GM23338 (cell line): ENCODE measurements at regions not wholly inside any gene's neighbourhood (a gene's known extent, or its start where the extent isn't known, plus 50 kb on each side); places are given as distances from the start of the nearest gene placed in this dataset.

Experiments
- ATAC-seq: fragments of 200-7000 bp; cut with Tn5 transposase; 3 replicates; pipeline ENCODE4 v1.9.1; 2020
- DNase-seq: peaks from one replicate; pipeline ENCODE4 v3.0.0-alpha.2; 2015; ENCODE audit warnings: low spot score
- H2AFZ ChIP-seq: fragments of 200-600 bp; sonication (generic); 2 replicates; pipeline ENCODE4 v1.8.0; 2016; ENCODE audit warnings: antibody characterized with exemption, mild to moderate bottlenecking, moderate library complexity
- H3F3A ChIP-seq: fragments of 200-600 bp; sonication (generic); replicated peaks from 2 replicates; pipeline ENCODE4 v1.8.0; 2017; ENCODE audit warnings: antibody characterized with exemption, mixed run types, low read depth
- H3K27ac ChIP-seq: fragments of 200-600 bp; sonication (generic); 2 replicates; pipeline ENCODE4 v1.6.1; 2016; ENCODE audit warnings: low read depth
- H3K27me3 ChIP-seq: fragments of 200-600 bp; sonication (generic); 2 replicates; pipeline ENCODE4 v1.8.0; 2016; ENCODE audit warnings: mild to moderate bottlenecking, mixed run types, moderate library complexity; ENCODE audit not compliant: insufficient read depth
- H3K36me3 ChIP-seq: fragments of 200-600 bp; sonication (generic); 2 replicates; pipeline ENCODE4 v1.8.0; 2016; ENCODE audit warnings: mild to moderate bottlenecking; ENCODE audit not compliant: insufficient read depth
- H3K4me1 ChIP-seq: fragments of 200-600 bp; sonication (generic); 2 replicates; pipeline ENCODE4 v1.8.0; 2016; ENCODE audit warnings: mild to moderate bottlenecking, moderate library complexity; ENCODE audit not compliant: insufficient read depth
- H3K4me2 ChIP-seq: fragments of 200-600 bp; sonication (generic); 2 replicates; pipeline ENCODE4 v1.7.1; 2017; ENCODE audit warnings: mixed run types
- H3K4me3 ChIP-seq: fragments of 200-600 bp; sonication (generic); 2 replicates; pipeline ENCODE4 v1.6.1; 2016; ENCODE audit warnings: mixed run types
- H3K79me2 ChIP-seq: fragments of 200-600 bp; sonication (generic); replicated peaks from 2 replicates; pipeline ENCODE4 v1.8.0; 2017; ENCODE audit warnings: mild to moderate bottlenecking; ENCODE audit not compliant: insufficient read depth
- H3K9me2 ChIP-seq: fragments of 200-600 bp; sonication (generic); 2 replicates; pipeline ENCODE4 v1.8.0; 2017; ENCODE audit not compliant: insufficient read depth
- H4K20me1 ChIP-seq: fragments of 200-600 bp; sonication (generic); replicated peaks from 2 replicates; pipeline ENCODE4 v1.8.0; 2017; ENCODE audit warnings: mild to moderate bottlenecking; ENCODE audit not compliant: insufficient read depth
- H3K27ac Mint-ChIP-seq: 2 replicates; pipeline ENCODE4 v1.8.0; 2020; ENCODE audit warnings: inconsistent platforms, mild to moderate bottlenecking, moderate library complexity, mixed read lengths
- H3K27me3 Mint-ChIP-seq: 3 replicates; pipeline ENCODE4 v1.8.0; 2022; ENCODE audit warnings: low read depth, mild to moderate bottlenecking, moderate library complexity, mixed read lengths, inconsistent platforms; ENCODE audit not compliant: insufficient read depth, poor library complexity
- H3K36me3 Mint-ChIP-seq: 3 replicates; pipeline ENCODE4 v1.8.0; 2021; ENCODE audit warnings: low read depth, mild to moderate bottlenecking, inconsistent platforms, moderate library complexity, mixed read lengths
- H3K4me1 Mint-ChIP-seq: 3 replicates; pipeline ENCODE4 v1.8.0; 2020; ENCODE audit warnings: mild to moderate bottlenecking, inconsistent platforms, mixed read lengths
- H3K4me3 Mint-ChIP-seq: 3 replicates; pipeline ENCODE4 v1.8.0; 2021; ENCODE audit warnings: moderate library complexity, mild to moderate bottlenecking, inconsistent platforms, mixed read lengths
- H3K9me3 Mint-ChIP-seq: 3 replicates; pipeline ENCODE4 v1.8.0; 2020; ENCODE audit warnings: moderate library complexity, mild to moderate bottlenecking, inconsistent platforms, mixed read lengths
- CREB1 ChIP-seq: fragments of 250-450 bp; sonication (Bioruptor Pico); IDR thresholded peaks from 2 replicates; pipeline ENCODE4 v1.5.0; 2020; ENCODE audit warnings: low read depth, mild to moderate bottlenecking, moderate library complexity
- EZH2phosphoT487 ChIP-seq: fragments of 200-600 bp; sonication (generic); IDR thresholded peaks from one replicate; pipeline ENCODE4 v1.8.1; 2018; ENCODE audit warnings: antibody characterized with exemption; ENCODE audit not compliant: unreplicated experiment
- NANOG ChIP-seq: IDR thresholded peaks from 2 replicates; pipeline ENCODE4 v1.6.1; 2016; ENCODE audit warnings: antibody characterized with exemption, borderline replicate concordance
- POLR2AphosphoS5 ChIP-seq: IDR thresholded peaks from 2 replicates; pipeline ENCODE4 v1.6.1; 2016; ENCODE audit warnings: antibody characterized with exemption, low read depth
- REST ChIP-seq: IDR thresholded peaks from one replicate; pipeline ENCODE4 v1.6.1; 2018; ENCODE audit warnings: antibody characterized with exemption; ENCODE audit not compliant: unreplicated experiment
- STAT1 ChIP-seq: IDR thresholded peaks from one replicate; pipeline ENCODE4 v1.6.1; 2016; ENCODE audit warnings: antibody characterized with exemption; ENCODE audit not compliant: unreplicated experiment
- ZNF331 ChIP-seq: fragments of 250-450 bp; sonication (Bioruptor Pico); IDR thresholded peaks from 2 replicates; pipeline ENCODE4 v1.5.0; 2020; ENCODE audit warnings: low read depth, mild to moderate bottlenecking, moderate library complexity

- H3K4me2 ChIP-seq, result no peak overlapping the region
- no peaks in the 10 kb centered on the region for H3K36me3 Mint-ChIP-seq
- no peaks in the 10 kb centered on the region for H3K36me3 ChIP-seq
- DNase-seq, result no peak
- H3K4me3 ChIP-seq, result no peak overlapping the region
- H3K4me1 Mint-ChIP-seq, result no peaks in the 10 kb centered on the region
- no peaks in the 10 kb centered on the region for H3K27me3 Mint-ChIP-seq
- TF ChIP-seq EZH2phosphoT487, result no peak
- TF ChIP-seq REST, result no peak
- TF ChIP-seq CREB1 (CRISPR knock-in tag), result no peak
- no peak for TF ChIP-seq POLR2AphosphoS5
- TF ChIP-seq NANOG, result no peak
- H3K4me1 ChIP-seq, result no peaks in the 10 kb centered on the region
- no peaks in the 10 kb centered on the region for H3F3A ChIP-seq
- no peak overlapping the region for H3K4me3 Mint-ChIP-seq
- no peaks in the 10 kb centered on the region for H3K27me3 ChIP-seq
- no peaks in the 10 kb centered on the region for H4K20me1 ChIP-seq
- no peaks in the 10 kb centered on the region for H3K79me2 ChIP-seq
- no peaks in the 10 kb centered on the region for H3K9me2 ChIP-seq
- no peak overlapping the region for H3K27ac ChIP-seq
- no peak for ATAC-seq
- H3K27ac Mint-ChIP-seq, result no peak overlapping the region
- H2AFZ ChIP-seq, result no peak overlapping the region
- no peaks in the 10 kb centered on the region for H3K9me3 Mint-ChIP-seq
These were observed 263.2 kb upstream of the NFIA start for GRCh38 chr1:60818969-60819701.

GRCh38 chr1:60813071-60813470 is 269.3 kb upstream of the NFIA start:
- H4K20me1 ChIP-seq, result no peaks in the 10 kb centered on the region
- H3K36me3 Mint-ChIP-seq, result peaks cover 3% of the 10 kb centered on the region; the same call in 2 of the 3 replicates
- no peak for TF ChIP-seq ZNF331 (CRISPR knock-in tag)
- TF ChIP-seq POLR2AphosphoS5, result no peak
- TF ChIP-seq STAT1, result no peak
- ATAC-seq (no peak), DNase-seq (no peak)
- H3K27ac Mint-ChIP-seq, result no peak overlapping the region
- H3F3A ChIP-seq, result no peaks in the 10 kb centered on the region
- H3K27me3 ChIP-seq, result no peaks in the 10 kb centered on the region
- no peak overlapping the region for H3K4me3 Mint-ChIP-seq
- no peak overlapping the region for H3K4me2 ChIP-seq
- H2AFZ ChIP-seq, result no peak overlapping the region
- H3K27ac ChIP-seq, result no peak overlapping the region
- peaks cover 7% of the 10 kb centered on the region; the same call in 1 of the 2 replicates for H3K9me2 ChIP-seq
- no peaks in the 10 kb centered on the region for H3K27me3 Mint-ChIP-seq
- H3K36me3 ChIP-seq, result no peaks in the 10 kb centered on the region
- H3K4me1 Mint-ChIP-seq, result no peaks in the 10 kb centered on the region
- H3K79me2 ChIP-seq, result no peaks in the 10 kb centered on the region
- no peak overlapping the region for H3K4me3 ChIP-seq
- H3K9me3 Mint-ChIP-seq, result peaks cover 7% of the 10 kb centered on the region; the same call in 1 of the 3 replicates
- H3K4me1 ChIP-seq, result no peaks in the 10 kb centered on the region
